ENCODE measurements at regions not wholly inside any gene's neighbourhood (a gene's known extent, or its start where the extent isn't known, plus 50 kb on each side); places are given as distances from the start of the nearest gene placed in this dataset.
"Not testable (repeated sequence)": the region's sequence is repeated elsewhere in the genome, so short reads cannot be mapped to it uniquely, and the experiment has no call there.

GRCh38 chr6:137545073-137545472 lies 50.9 kb upstream of the OLIG3 start:
- no peak for DNase-seq

- no peak for DNase-seq
Measured at GRCh38 chr6:137547186-137547585, 53.0 kb upstream of the OLIG3 start.

- no peak for DNase-seq
Measured at GRCh38 chr6:137547601-137548000, 53.4 kb upstream of the OLIG3 start.

GRCh38 chr6:137549106-137549505 lies 54.9 kb upstream of the OLIG3 start:
- no peak for DNase-seq

- no peak for DNase-seq
Measured at GRCh38 chr6:137550535-137550934, 56.3 kb upstream of the OLIG3 start.

- no peak for DNase-seq
Measured at GRCh38 chr6:137552146-137552545, 58.0 kb upstream of the OLIG3 start.

GRCh38 chr6:137552809-137553208 lies 58.6 kb upstream of the OLIG3 start:
- no peak for DNase-seq

- DNase-seq, result peak; percentile 71
Measured at GRCh38 chr6:137559521-137560183, 65.5 kb upstream of the OLIG3 start.

- DNase-seq, result no peak
Measured at GRCh38 chr6:137560184-137560563, 66.0 kb upstream of the OLIG3 start.

GRCh38 chr6:137568067-137568466 lies 73.9 kb upstream of the OLIG3 start:
- DNase-seq, result no peak

- DNase-seq, result no peak
Measured at GRCh38 chr6:137570393-137570792, 76.2 kb upstream of the OLIG3 start.

GRCh38 chr6:137571854-137572253 lies 77.7 kb upstream of the OLIG3 start:
- DNase-seq, result peak; percentile 70

GRCh38 chr6:137573739-137574138 lies 79.5 kb upstream of the OLIG3 start:
- DNase-seq, result no peak

GRCh38 chr6:137579612-137580011 lies 85.4 kb upstream of the OLIG3 start:
- DNase-seq, result no peak

- no peak for DNase-seq
Measured at GRCh38 chr6:137581019-137581707, 87.0 kb upstream of the OLIG3 start.

GRCh38 chr6:137583519-137583918 lies 89.3 kb upstream of the OLIG3 start:
- DNase-seq, result not testable (repeated sequence)

- DNase-seq, result no peak
Measured at GRCh38 chr6:137588472-137588871, 94.3 kb upstream of the OLIG3 start.

GRCh38 chr6:137589067-137589848 lies 95.1 kb upstream of the OLIG3 start:
- DNase-seq, result peak; percentile 84

GRCh38 chr6:137590684-137591083 lies 96.5 kb upstream of the OLIG3 start:
- no peak for DNase-seq

GRCh38 chr6:137601471-137601870 lies 107.3 kb upstream of the OLIG3 start:
- no peak for DNase-seq

- no peak for DNase-seq
Measured at GRCh38 chr6:137602313-137603197, 108.4 kb upstream of the OLIG3 start.

GRCh38 chr6:137610702-137611101 lies 116.5 kb upstream of the OLIG3 start:
- no peak for DNase-seq

GRCh38 chr6:137623293-137623692 lies 129.1 kb upstream of the OLIG3 start:
- DNase-seq, result no peak

Measured in CD4-positive, alpha-beta T cell treated with Interleukin-10 for 1 hour (primary cell).